HCT116 (cell line): ENCODE measurements at regions not wholly inside any gene's neighbourhood (a gene's known extent, or its start where the extent isn't known, plus 50 kb on each side); places are given as distances from the start of the nearest gene placed in this dataset.

Experiments
- ATAC-seq: fragments of 200-7000 bp; cut with Tn5 transposase; 2 replicates; pipeline ENCODE4 v1.9.1; 2020; ENCODE audit warnings: mild to moderate bottlenecking, moderate library complexity
- BruUV-seq: library from RNA; stranded (reverse); fragments of 400-500 nt; replicated peaks from 2 replicates; lab custom pipeline; 2021; lab: Mats Ljungman, UMichigan
- CTCF ChIA-PET: fragments of 300-600 bp; sonication (Branson Sonifier 250); formaldehyde crosslinking; loops from one replicate; lab custom pipeline; 2021; ENCODE audit warnings: antibody characterized with exemption; lab: Charles Lee
- POLR2A ChIA-PET: fragments of 300-600, 350-600 bp; sonication (Branson Sonifier 250); formaldehyde crosslinking; loops from one replicate; lab custom pipeline; 2021; ENCODE audit warnings: antibody characterized with exemption; lab: Charles Lee
- RAD21 ChIA-PET, 2 experiments: fragments of 300-600 bp; sonication (Branson Sonifier 250); formaldehyde crosslinking; loops; one replicate each; lab custom pipeline; 2023; ENCODE audit warnings: low total read pairs in 2 of 2; ENCODE audit not compliant: uncharacterized antibody in 2 of 2, unreplicated experiment in 2 of 2, low non-redundant PET in 1 of 2; lab: Charles Lee
- DNase-seq: peaks from one replicate; pipeline ENCODE4 v3.0.0-alpha.2; 2010; ENCODE audit warnings: low read depth, low spot score
- H2AFZ ChIP-seq: fragments of 200-600 bp; shearing (Covaris generic), sonication (generic); 2 replicates; pipeline ENCODE4 v1.6.1; 2017; ENCODE audit warnings: low read depth, mixed run types, mixed read lengths, antibody characterized with exemption, low read length; ENCODE audit not compliant: poor library complexity, severe bottlenecking
- H3K27ac ChIP-seq: 2 replicates; pipeline ENCODE4 v1.5.1; 2012; ENCODE audit warnings: low read depth, low read length
- H3K27me3 ChIP-seq: fragments of 200-600 bp; sonication (generic); 2 replicates; pipeline ENCODE4 v1.6.1; 2016; ENCODE audit warnings: mixed run types, low read length, mixed read lengths; ENCODE audit not compliant: insufficient read depth
- H3K36me3 ChIP-seq, 2 experiments: fragments of 200-500 bp in 1 of 2; fragments of 200-600 bp in 1 of 2; sonication (Bioruptor generic) in 1 of 2; sonication (generic) in 1 of 2; 2 replicates each; pipeline versions ENCODE4 v1.5.1 to v1.6.1; 2014 to 2016; ENCODE audit warnings: low read length in 2 of 2, inconsistent platforms in 1 of 2, mixed read lengths in 1 of 2, mixed run types in 1 of 2; ENCODE audit not compliant: insufficient read depth in 2 of 2, control insufficient read depth in 1 of 2
- H3K4me1 ChIP-seq, 2 experiments: fragments of 200-600 bp in 1 of 2; sonication (generic) in 1 of 2; 2 replicates each; pipeline versions ENCODE4 v1.5.1 to v1.6.1; 2012 to 2017; ENCODE audit warnings: low read length in 2 of 2, inconsistent platforms in 1 of 2, mild to moderate bottlenecking in 1 of 2, mixed read lengths in 1 of 2, mixed run types in 1 of 2, moderate library complexity in 1 of 2; ENCODE audit not compliant: insufficient read depth in 2 of 2, control insufficient read depth in 1 of 2
- H3K4me2 ChIP-seq: fragments of 200-600 bp; sonication (generic); 2 replicates; pipeline ENCODE4 v1.6.1; 2017; ENCODE audit warnings: mixed run types, low read length, mixed read lengths
- H3K4me3 ChIP-seq, 2 experiments: fragments of 200-600 bp in 1 of 2; sonication (generic) in 1 of 2; replicated peaks in 1 of 2; 2 replicates each; pipeline ENCODE4 v1.5.1; 2011 to 2016; ENCODE audit warnings: low read length in 2 of 2, control low read depth in 1 of 2, low read depth in 1 of 2, mild to moderate bottlenecking in 1 of 2, mixed read lengths in 1 of 2, mixed run types in 1 of 2
- H3K79me2 ChIP-seq: fragments of 200-600 bp; sonication (generic); 2 replicates; pipeline ENCODE4 v1.6.1; 2017; ENCODE audit warnings: mild to moderate bottlenecking, mixed run types, low read length, moderate library complexity, mixed read lengths; ENCODE audit not compliant: insufficient read depth
- H3K9ac ChIP-seq: fragments of 200-600 bp; sonication (generic); 2 replicates; pipeline ENCODE4 v1.6.1; 2016; ENCODE audit warnings: low read length, mixed read lengths
- H3K9me2 ChIP-seq: fragments of 200-600 bp; sonication (generic), shearing (Covaris generic); 2 replicates; pipeline ENCODE4 v1.6.1; 2017; ENCODE audit warnings: mixed run types, mild to moderate bottlenecking, moderate library complexity; ENCODE audit not compliant: insufficient read depth
- H3K9me3 ChIP-seq, 2 experiments: fragments of 200-500 bp in 1 of 2; fragments of 200-600 bp in 1 of 2; sonication (Bioruptor generic) in 1 of 2; sonication (generic) in 1 of 2; 2 replicates each; pipeline ENCODE4 v1.6.1; 2014 to 2017; ENCODE audit warnings: low read length in 2 of 2, mixed read lengths in 2 of 2, inconsistent platforms in 1 of 2, low read depth in 1 of 2, mild to moderate bottlenecking in 1 of 2, mixed run types in 1 of 2, moderate library complexity in 1 of 2; ENCODE audit not compliant: control insufficient read depth in 1 of 2, insufficient read depth in 1 of 2
- H4K20me1 ChIP-seq: fragments of 200-600 bp; sonication (generic), shearing (Covaris generic); 2 replicates; pipeline ENCODE4 v1.6.1; 2017; ENCODE audit warnings: mixed run types, mild to moderate bottlenecking, moderate library complexity; ENCODE audit not compliant: insufficient read depth
- ELF1 ChIP-seq: IDR thresholded peaks from 2 replicates; pipeline ENCODE4 v1.6.1; 2012; ENCODE audit warnings: low read depth, borderline replicate concordance
- POLR2AphosphoS5 ChIP-seq: IDR thresholded peaks from 2 replicates; pipeline ENCODE4 v1.6.1; 2011; ENCODE audit warnings: mild to moderate bottlenecking, low read depth, low read length, moderate library complexity
- intact Hi-C: fragments of 100-400 bp; cut with micrococcal nuclease; formaldehyde crosslinking; loops from 2 replicates; pipeline ENCODE4 v1.10.0; 2022

- Histone ChIP-seq H3K4me3 (no peak overlapping the region), H3K9me2 (no peaks in the 10 kb centered on the region), H2AFZ (no peak overlapping the region), H4K20me1 (no peaks in the 10 kb centered on the region), H3K9ac (no peak overlapping the region), H3K9me3 (no peaks in the 10 kb centered on the region; a peak in 1 of 4 replicates), H3K36me3 (no peaks in the 10 kb centered on the region; a peak in 1 of 4 replicates), H3K4me2 (no peak overlapping the region), H3K4me1 (no peaks in the 10 kb centered on the region), H3K79me2 (no peaks in the 10 kb centered on the region), H3K27me3 (no peaks in the 10 kb centered on the region), H3K27ac (no peak overlapping the region)
- CTCF ChIA-PET: no interaction called here
- intact Hi-C loops: no loop called here
- TF ChIP-seq ELF1: no peak
- RAD21 ChIA-PET: no interaction called here
- no TSS peak for BruUV-seq
- DNase-seq (no peak), ATAC-seq (no peak)
- POLR2A ChIA-PET: no interaction called here
Measured at GRCh38 chr5:51990661-51991180, 607.5 kb downstream of the ISL1 start.

- no peaks in the 10 kb centered on the region for H3K9me2 ChIP-seq
- H3K9me3 ChIP-seq: no peaks in the 10 kb centered on the region; a peak in 1 of 4 replicates
- DNase-seq: no peak
- H4K20me1 ChIP-seq: no peaks in the 10 kb centered on the region
- no peak for ATAC-seq
- no peak overlapping the region for H2AFZ ChIP-seq
- no peaks in the 10 kb centered on the region for H3K79me2 ChIP-seq
- CTCF ChIA-PET: no interaction called here
- no peak overlapping the region for H3K27ac ChIP-seq
- no TSS peak for BruUV-seq
- TF ChIP-seq POLR2AphosphoS5: no peak
- H3K4me3 ChIP-seq: no peak overlapping the region
- H3K9ac ChIP-seq: no peak overlapping the region
- H3K4me2 ChIP-seq: no peak overlapping the region
- H3K36me3 ChIP-seq: no peaks in the 10 kb centered on the region; a peak in 1 of 4 replicates
- intact Hi-C loops: no loop called here
- no peaks in the 10 kb centered on the region for H3K4me1 ChIP-seq
- RAD21 ChIA-PET: no interaction called here
- H3K27me3 ChIP-seq: no peaks in the 10 kb centered on the region
- POLR2A ChIA-PET: no interaction called here
Measured at GRCh38 chr5:51991940-51992339, 608.7 kb downstream of the ISL1 start.
